HL-60 (cell line): ENCODE measurements at regions not wholly inside any gene's neighbourhood (a gene's known extent, or its start where the extent isn't known, plus 50 kb on each side); places are given as distances from the start of the nearest gene placed in this dataset.

Source experiments
- GABPA ChIP-seq: IDR thresholded peaks from 2 replicates; pipeline ENCODE4 v1.6.1; 2012; ENCODE audit warnings: low read depth
- POLR2AphosphoS5 ChIP-seq: IDR thresholded peaks from 2 replicates; pipeline ENCODE4 v1.6.1; 2012; ENCODE audit warnings: low read depth
- SPI1 ChIP-seq: IDR thresholded peaks from 2 replicates; pipeline ENCODE4 v1.6.1; 2012; ENCODE audit warnings: low read depth, mild to moderate bottlenecking, borderline replicate concordance
- TF ChIP-seq, protein P1 (sequence below): IDR thresholded peaks from one replicate; pipeline ENCODE4 v1.5.1; 2011; ENCODE audit warnings: low read length, control low read depth, inconsistent platforms; ENCODE audit not compliant: insufficient read depth

DNA sequence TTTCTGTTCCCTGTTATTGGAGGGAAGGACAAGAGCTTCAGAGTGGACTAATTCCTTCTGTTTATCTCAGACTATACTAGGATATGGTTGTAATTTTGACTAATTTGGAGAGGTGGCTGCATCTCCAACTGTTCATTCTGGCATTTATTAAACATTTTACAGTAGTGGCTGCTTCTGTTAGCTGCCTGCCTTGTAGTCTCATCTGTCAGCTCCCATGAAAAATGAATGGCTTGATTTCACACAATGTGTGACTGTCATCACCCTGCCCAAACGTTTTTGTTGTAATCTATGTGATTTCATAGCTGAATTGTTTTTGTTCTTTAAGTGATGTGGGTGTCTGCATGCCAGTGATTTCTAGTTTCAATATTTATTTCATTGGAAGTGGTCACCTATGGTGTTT is 459.4 kb upstream of the PTPRD start:
- TF ChIP-seq, protein P1, sequence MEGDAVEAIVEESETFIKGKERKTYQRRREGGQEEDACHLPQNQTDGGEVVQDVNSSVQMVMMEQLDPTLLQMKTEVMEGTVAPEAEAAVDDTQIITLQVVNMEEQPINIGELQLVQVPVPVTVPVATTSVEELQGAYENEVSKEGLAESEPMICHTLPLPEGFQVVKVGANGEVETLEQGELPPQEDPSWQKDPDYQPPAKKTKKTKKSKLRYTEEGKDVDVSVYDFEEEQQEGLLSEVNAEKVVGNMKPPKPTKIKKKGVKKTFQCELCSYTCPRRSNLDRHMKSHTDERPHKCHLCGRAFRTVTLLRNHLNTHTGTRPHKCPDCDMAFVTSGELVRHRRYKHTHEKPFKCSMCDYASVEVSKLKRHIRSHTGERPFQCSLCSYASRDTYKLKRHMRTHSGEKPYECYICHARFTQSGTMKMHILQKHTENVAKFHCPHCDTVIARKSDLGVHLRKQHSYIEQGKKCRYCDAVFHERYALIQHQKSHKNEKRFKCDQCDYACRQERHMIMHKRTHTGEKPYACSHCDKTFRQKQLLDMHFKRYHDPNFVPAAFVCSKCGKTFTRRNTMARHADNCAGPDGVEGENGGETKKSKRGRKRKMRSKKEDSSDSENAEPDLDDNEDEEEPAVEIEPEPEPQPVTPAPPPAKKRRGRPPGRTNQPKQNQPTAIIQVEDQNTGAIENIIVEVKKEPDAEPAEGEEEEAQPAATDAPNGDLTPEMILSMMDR: no peak
- no peak for TF ChIP-seq POLR2AphosphoS5
- no peak for TF ChIP-seq GABPA
- no peak for TF ChIP-seq SPI1
